ENCODE measurements at regions not wholly inside any gene's neighbourhood (a gene's known extent, or its start where the extent isn't known, plus 50 kb on each side); places are given as distances from the start of the nearest gene placed in this dataset.

- TF ChIP-seq CTCF (conservative IDR thresholded peaks at IDR 0.05; ENCODE audit: low read depth, low read length) (no peak), EZH2 (IDR thresholded peaks at IDR 0.05; ENCODE audit: borderline replicate concordance, low read depth, low read length, poor library complexity, severe bottlenecking) (no peak)
Observed at GRCh38 chr2:52404046-52404445, 1363.6 kb upstream of the CHAC2 start.
